HuH-7 (cell line): ENCODE measurements at regions not wholly inside any gene's neighbourhood (a gene's known extent, or its start where the extent isn't known, plus 50 kb on each side); places are given as distances from the start of the nearest gene placed in this dataset.
"Not testable (repeated sequence)": the region's sequence is repeated elsewhere in the genome, so short reads cannot be mapped to it uniquely, and the experiment has no call there.

Source experiments
- DNase-seq: peaks from one replicate; pipeline ENCODE4 v3.0.0; 2011; ENCODE audit warnings: low spot score

GRCh38 chr2:19100570-19100969 is 257.9 kb downstream of the OSR1 start:
- DNase-seq = no peak

- DNase-seq = no peak
Observed at GRCh38 chr2:19099181-19099580, 259.2 kb downstream of the OSR1 start.

GRCh38 chr2:19098467-19099160 is 259.8 kb downstream of the OSR1 start:
- DNase-seq = no peak

GRCh38 chr2:19089476-19089875 is 268.9 kb downstream of the OSR1 start:
- DNase-seq = not testable (repeated sequence)

GRCh38 chr2:19086231-19086651 is 272.2 kb downstream of the OSR1 start:
- no peak for DNase-seq

- no peak for DNase-seq
Observed at GRCh38 chr2:19078709-19079108, 279.7 kb downstream of the OSR1 start.

- DNase-seq = peak; percentile 17
Observed at GRCh38 chr2:19073522-19073921, 284.9 kb downstream of the OSR1 start.

GRCh38 chr2:19072161-19072560 is 286.3 kb downstream of the OSR1 start:
- no peak for DNase-seq

- DNase-seq = no peak
Observed at GRCh38 chr2:19070886-19071285, 287.5 kb downstream of the OSR1 start.

GRCh38 chr2:19068206-19068605 is 290.2 kb downstream of the OSR1 start:
- DNase-seq = no peak

GRCh38 chr2:19062370-19062769 is 296.1 kb downstream of the OSR1 start:
- no peak for DNase-seq

- DNase-seq = no peak
Observed at GRCh38 chr2:19059076-19059475, 299.3 kb downstream of the OSR1 start.

- DNase-seq = no peak
Observed at GRCh38 chr2:19051203-19051831, 307.1 kb downstream of the OSR1 start.

- no peak for DNase-seq
Observed at GRCh38 chr2:19050354-19050753, 308.1 kb downstream of the OSR1 start.

GRCh38 chr2:19048593-19049266 is 309.7 kb downstream of the OSR1 start:
- peak; percentile 40 for DNase-seq

GRCh38 chr2:19046986-19047780 is 311.2 kb downstream of the OSR1 start:
- DNase-seq = no peak

- no peak for DNase-seq
Observed at GRCh38 chr2:19045151-19045550, 313.3 kb downstream of the OSR1 start.

- no peak for DNase-seq
Observed at GRCh38 chr2:19043893-19044292, 314.5 kb downstream of the OSR1 start.

GRCh38 chr2:19041434-19042041 is 316.9 kb downstream of the OSR1 start:
- DNase-seq = no peak

GRCh38 chr2:19038071-19039015 is 320.1 kb downstream of the OSR1 start:
- no peak for DNase-seq

GRCh38 chr2:19036091-19036490 is 322.3 kb downstream of the OSR1 start:
- no peak for DNase-seq
